Right renal cortex interstitium (tissue), 3 donors: ENCODE measurements at regions not wholly inside any gene's neighbourhood (a gene's known extent, or its start where the extent isn't known, plus 50 kb on each side); places are given as distances from the start of the nearest gene placed in this dataset.
A peak's percentile ranks its signal among the peaks of the same experiment; 100 is the strongest.
"Not testable (repeated sequence)": the region's sequence is repeated elsewhere in the genome, so short reads cannot be mapped to it uniquely, and the experiment has no call there.

ENCODE experiments used
- DNase-seq, 3 donors: peaks; one replicate each; pipeline ENCODE4 v3.0.0-alpha.2; 2013; ENCODE audit warnings: low read depth in 3 of 3, low spot score in 2 of 3

DNA sequence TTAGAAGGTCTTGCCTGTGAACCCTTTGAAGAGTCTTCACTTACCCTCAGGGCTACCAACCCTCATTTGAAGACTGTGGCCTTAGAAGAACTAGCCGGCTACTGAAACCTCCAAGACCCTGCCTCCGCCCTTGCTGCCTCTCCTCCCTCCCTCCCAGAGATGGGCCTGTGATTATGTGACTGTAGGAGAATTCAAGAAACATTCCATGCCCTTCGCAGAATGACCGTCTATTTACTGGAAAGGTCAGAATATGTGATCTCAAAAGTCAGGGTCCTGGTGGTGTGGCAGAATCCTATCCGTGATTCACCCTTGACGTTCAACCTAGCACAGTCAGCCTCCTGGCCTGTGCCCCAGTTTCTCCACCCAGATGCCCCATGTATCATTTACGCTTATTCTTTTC is 109.6 kb downstream of the CTNND1 start:
- no peak for DNase-seq

DNA sequence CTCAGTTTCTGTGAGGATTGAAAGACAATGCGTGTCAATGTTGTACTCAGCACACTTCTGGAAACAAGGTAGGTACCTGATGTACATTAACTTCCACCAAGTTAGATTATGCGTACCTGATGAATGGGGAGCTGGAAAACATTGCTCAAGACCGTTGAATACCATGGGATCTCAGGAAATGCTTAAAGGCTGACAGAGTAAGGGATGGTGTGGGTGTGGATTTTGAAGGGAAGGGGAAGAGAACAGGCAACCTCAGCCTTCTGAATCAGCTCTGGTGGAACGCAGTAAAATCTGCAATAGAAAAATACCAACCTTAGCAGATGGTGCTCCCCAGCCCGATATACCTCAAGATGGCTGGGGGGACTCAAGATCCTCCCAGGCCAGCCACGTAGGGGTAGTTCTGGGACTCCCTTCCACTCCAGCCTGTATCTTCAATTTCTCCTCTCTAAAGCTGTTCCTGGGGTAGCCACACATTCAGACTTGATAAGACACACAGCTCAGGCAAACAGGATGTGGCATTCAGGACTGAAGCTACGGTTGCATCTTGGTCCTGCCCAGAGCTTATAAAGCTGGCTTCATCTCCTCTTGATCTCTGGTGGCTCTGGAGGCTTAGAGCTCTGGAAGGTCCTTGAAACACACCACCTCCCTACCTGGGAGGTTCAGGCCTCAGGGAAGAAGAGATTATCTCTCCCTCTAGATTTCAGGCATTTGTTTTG is 111.8 kb downstream of the CTNND1 start:
- no peak for DNase-seq

DNA sequence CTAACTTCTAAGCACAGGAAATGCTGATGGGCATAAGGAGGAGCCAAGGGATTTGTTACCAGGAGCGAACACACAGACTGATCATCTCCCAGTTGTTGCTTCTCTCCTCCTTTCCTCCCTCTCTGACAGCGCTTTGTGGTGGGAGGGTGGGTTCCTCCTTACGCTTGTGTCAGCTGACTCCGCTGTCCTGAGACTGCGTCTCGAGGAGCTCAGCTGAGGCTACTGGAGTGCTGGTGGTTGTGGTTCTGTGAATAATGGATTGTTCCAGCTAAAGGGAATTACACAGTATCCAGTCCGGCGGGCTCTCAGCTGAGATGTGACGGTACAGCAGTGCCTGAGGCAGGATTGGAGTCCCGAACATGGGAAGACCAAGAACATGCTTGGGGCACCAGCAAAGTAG is 113.4 kb downstream of the CTNND1 start:
- no peak for DNase-seq

DNA sequence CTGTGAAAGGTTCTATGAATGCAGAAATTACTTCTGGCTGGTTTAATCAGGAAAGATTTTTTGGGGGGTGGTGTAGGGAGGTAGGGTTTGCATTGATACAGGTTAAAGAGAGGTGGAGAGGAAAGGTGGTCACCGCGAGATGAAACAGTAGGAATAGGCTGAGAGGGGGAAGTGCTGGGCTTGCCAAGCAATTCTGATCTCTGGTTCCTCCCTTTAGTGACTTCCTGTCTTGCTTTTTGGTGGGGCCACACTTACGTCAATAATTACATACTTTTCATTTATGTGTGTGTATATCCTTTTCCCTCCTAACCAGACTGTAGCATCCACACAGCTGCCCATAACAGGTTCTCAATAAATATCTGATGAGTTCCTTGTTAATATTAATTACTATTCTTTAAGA is 120.0 kb downstream of the CTNND1 start:
- no peak for DNase-seq

DNA sequence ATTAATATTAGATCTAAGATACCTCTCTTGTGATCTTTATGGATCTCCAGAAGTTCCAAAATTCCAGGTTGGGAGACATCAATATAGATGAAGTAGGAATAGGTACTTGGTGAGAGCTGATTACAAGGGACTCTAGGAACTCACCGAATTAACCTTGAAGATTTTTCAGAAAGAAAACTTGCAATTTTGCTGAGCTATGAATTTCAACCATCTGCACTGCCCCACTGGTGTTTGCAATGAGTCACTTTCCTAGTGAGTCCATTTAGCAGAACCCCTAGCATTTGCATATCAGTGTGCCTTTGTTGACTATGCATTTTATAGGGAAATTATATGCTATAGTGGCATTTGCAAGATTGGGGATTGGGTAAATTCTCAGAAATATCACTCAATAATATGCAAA is 122.0 kb downstream of the CTNND1 start:
- no peak for DNase-seq

DNA sequence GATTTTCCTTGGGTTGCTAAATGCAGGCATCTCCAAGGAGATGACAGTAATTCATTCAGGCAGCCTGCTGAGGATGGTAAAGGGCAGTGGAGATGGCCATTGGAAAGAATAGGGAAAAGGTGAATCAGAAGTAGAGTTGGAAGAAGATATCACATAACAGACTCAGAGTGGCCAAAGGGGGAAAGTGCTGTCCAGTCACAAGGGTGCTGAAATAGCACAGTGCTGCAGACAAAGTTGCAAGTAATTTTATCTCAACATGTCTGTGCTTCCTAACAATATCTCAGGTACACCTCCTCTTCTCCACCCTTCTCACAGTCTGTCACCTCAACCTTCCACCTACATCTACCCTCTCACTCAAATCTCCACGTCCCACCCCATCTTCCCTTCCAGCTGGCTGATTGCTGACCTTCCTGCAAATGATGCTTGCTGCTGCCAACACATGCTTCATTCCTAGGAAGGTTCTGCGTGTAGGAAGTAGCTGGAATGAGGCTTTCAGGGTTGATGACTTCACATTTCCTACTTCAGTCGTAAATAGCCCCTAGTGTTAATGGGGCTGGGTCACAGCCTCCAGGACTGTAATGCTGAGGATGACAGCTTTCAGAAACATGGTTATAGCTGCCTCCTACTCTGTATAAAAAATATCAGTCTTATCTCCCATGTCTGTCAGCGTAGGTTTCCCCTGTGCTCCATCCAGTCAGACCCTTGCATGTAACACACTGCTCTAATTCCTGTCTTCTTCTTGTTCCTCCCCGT is 123.9 kb downstream of the CTNND1 start:
- DNase-seq = peak in 2 of 3 donors; percentile 3 to 24

DNA sequence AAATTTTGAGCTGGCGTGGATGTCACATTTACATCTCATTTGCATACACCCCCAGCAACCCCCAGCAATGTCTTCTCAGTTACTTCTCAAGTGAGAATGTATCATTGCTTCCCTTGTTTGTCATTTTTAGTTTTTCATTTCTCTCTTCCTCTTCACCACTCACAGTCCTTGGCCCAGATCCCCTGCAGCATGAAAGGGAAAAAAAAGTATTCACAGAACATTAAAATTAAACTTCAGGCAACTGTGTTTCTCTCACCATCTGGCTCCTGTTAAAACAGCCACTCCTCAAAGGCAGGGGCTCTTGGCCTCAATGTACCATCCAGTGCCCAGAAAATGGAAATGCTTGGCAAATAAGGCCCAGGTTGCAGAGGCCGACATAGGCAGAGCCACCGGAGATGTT is 126.8 kb downstream of the CTNND1 start:
- DNase-seq = no peak

DNA sequence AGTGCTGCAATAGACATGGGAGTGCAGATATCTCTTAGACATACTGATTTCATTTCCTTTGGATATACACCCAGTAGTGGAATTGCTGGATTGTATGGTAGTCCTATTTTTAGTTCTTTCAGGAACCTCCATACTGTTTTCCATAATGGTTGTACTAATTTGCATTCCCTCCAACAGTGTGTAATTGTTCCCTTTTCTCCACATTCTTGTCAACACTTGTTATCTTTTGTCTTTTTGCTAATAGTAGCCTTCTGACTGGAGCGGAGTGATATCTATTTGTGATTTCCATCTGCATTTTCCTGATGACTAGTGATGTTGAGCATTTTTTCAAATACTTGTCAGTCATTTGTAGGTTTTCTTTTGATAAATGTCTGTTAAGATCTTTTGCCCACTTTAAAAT is 128.9 kb downstream of the CTNND1 start:
- DNase-seq = no peak

DNA sequence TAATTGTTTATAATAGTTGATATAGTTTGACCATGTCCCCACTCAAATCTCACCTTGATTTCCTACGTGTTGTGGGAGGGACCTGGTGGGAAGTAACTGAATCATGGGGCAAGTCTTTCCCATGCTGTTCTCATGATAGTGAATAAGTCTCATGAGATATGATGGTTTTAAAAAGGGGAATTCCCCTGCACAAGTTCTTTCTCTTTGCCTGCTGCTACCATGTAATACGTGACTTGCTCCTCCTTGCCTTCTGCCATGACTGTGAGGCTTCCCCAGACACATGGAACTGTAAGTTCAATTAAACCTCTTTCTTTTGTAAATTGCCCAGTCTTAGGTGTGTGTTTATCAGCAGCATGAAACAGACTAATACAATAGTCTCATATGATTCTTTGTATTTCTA is 130.5 kb upstream of the OR9Q1 start:
- DNase-seq = not testable (repeated sequence)

DNA sequence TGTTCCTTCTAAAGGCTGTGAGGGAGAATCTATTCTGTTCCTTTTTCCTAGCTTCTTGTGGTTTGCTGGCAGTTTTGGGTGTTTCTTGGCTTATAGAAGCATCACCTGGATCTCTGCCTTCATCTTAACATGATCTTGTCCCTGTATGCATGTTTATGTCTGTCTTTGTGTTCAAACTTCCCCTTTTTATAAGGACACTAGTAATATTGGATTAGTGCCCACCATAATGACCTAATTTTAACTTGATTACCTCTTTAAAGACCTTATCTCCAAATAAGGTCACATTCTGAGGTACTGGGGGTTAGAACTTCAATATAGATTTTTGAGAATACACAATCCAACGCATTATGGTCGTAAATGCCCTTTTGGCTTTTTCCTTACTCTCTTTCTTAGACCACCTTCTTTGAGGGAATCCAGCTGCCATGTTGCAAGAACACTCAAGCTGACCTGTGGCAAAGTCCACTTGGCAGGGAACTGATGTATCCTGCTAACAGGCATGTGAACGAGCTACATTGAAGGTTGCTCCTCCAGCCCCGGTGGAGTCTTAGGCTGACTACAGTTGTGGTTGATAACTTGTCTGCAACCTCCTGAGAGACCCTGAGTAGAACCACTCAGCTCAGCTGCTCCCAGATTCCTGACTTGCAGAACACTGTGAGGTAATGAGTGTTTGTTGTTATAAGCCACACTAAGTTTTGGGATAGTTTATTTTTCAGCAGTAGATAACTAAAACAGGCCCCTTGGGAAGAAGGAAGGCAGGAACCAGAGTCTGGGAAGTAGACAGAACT is 127.1 kb upstream of the OR9Q1 start:
- no peak for DNase-seq

DNA sequence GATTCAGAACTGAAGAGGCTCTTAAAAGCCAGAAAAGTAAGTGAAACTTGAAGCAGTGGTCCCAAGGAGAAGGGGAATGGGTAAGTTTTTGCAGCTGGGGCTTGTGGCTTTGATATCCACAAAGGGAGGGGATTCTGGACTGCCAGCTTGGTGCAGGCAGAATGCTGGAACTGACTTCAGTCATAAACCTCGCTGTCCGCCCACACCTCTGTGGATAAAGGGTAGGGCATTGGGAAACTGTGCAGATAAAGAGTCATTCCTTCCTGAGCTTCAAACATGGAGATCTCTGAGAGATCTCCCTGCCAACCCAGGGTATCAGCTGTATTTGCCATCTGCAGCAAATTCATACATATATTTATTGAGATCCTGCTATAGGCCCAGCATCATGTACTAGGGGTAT is 124.3 kb upstream of the OR9Q1 start:
- no peak for DNase-seq

DNA sequence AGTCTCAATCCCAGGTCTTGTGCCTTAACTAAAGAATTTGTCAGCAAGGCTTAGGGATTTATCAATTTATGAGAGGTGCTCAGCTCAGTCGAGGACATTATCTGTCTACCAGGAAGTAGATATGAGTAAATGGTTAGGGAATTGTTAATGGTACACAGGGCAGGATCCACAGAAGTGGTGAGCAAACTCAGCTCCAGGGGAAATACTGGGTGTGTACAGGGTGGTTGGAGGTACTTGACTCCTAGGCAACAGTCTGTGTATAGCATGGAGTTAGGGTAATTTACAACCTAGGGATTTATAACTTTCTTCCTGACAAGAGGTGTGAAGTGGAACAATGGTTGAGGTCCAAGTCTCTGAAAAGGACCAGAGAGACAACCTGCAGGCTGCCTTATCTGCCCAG is 123.4 kb upstream of the OR9Q1 start:
- no peak for DNase-seq

DNA sequence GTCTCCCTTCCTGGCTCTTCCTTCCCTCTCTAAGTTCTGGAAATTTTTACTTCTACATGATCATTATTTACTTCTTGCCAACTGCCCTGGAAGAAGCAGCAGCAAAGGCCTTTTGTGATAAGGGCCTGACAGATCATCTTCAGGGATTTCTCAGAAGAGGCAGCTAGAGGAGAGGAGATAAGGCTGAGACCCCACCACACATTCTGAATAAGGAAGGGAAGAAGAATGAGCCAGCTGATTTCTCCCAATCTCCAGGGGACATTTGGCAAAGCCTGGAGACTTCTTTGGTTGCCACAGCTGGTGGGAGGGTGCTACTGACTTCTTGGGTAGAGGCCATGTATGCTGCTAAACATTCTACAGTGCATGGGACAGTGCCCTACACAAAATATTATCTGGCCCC is 122.4 kb upstream of the OR9Q1 start:
- no peak for DNase-seq

DNA sequence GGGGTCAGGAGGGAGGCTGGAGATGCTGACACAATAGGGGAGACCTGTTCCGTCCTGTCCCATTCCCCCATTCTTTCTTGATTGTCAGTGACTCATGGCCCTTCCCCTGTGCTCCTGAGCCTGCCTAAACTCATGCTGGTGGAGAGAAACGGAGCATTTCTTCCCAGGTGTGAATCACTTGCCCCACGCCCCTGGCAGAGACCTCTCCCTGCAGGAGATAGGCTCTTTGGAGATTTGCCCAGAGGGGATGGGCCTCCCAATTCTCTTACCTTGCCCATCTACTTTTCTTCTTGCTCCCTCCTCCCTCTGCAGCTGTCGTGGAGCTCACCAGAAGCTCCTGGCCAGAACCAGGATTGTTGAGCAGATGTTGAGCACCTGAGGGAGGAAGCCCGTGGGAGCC is 121.9 kb upstream of the OR9Q1 start:
- DNase-seq = no peak

DNA sequence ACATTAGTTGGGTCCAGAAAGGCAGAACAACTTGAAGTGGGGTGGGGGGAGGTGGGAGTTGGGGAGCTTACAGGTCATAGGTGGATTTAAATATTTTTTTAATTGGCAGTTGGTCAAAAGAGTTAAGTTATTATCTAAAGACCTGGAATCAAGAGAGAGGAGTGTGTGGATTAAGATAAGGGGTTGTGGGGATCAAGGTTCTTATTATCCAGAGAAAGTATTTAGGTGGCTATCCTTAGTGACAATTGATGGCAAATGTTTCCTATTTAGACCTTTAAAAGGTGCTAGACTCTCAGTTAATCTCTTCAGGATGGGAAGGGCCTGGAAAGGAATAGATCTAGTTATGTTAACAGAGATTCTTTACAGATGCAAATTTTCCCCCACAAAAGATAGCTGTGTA is 120.7 kb upstream of the OR9Q1 start:
- no peak for DNase-seq

DNA sequence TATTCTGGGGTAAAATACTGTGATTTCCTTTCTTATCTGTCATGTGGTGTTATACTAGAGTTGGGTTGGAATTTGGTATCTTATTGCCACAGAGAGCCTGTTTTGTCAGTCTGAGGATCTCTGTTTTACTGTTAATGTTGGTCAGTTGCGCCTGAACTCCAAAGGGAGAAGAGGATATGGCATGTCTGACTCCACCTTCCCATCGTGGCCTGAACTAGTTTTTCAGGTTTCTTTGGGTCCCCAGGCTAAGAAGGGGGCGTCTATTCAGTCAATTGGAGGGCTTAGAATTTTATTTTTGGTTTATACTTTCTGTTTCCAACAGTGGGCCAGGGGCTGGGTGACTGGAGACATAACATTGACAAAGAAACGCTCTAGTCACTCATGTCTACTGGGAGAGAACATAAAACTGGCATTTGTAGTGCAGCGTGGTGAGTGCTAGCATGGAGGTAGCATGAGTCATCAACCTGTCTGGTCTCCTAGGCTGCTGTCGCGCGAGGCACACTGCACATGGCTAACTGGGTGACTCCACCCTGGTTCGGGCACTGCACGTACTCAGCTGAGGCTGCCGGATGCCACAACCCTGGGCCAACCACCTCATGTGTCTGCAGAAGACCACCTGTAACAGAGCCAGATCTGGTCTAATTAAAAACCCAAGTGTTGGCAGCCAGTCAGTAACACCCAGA is 120.1 kb upstream of the OR9Q1 start:
- DNase-seq = no peak

DNA sequence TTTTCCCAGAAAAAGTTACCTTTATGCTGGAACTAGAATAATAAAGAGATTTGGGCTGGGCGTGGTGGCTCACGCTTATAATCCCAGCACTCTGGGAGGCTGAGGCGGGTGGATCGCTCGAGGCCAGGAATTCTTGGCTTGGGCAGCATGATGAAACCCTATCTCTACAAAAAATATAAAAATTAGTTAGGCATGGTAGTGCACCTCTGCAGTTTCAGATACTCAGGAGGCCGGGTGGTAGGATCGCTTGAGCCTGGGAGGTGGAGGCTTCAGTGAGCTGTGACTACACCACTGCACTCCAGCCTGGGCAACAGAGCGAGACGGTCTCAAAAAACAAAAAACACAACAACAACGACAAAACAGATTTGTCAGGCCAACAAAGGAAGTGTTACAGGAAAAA is 119.3 kb upstream of the OR9Q1 start:
- DNase-seq = no peak

DNA sequence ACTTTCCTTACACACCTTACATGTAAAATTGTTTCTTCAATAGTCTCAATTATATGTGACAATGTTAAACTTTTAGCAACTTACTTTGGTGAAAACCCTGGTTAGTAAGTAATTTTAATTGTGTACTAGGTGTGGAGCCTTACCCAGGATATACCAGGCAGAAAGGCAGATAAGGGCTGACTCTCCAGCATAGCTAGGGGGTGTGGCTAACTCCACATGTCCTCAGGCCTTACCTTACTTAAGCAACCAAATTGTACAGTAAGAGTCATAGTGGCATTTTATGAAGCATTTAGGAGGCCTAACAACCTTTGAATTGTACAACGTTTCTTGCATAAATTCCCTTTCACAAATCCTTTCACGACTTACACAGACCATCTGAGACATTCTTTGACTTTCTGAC is 118.2 kb upstream of the OR9Q1 start:
- no peak for DNase-seq

DNA sequence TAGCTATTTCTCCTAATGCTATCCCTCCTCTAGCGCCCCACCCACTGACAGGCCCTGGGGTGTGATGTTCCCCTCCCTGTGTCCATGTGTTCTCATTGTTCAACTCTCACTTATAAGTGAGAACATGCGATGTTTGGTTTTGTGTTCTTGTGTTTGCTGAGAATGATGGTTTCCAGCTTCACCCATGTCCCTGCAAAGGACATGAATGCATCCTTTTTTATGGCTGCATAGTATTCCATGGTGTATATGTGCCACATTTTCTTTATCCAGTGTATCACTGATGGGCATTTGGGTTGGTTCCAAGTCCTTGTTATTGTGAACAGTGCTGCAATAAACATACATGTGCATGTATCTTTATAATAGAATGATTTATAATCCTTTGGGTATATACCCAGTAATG is 115.3 kb upstream of the OR9Q1 start:
- not testable (repeated sequence) for DNase-seq

DNA sequence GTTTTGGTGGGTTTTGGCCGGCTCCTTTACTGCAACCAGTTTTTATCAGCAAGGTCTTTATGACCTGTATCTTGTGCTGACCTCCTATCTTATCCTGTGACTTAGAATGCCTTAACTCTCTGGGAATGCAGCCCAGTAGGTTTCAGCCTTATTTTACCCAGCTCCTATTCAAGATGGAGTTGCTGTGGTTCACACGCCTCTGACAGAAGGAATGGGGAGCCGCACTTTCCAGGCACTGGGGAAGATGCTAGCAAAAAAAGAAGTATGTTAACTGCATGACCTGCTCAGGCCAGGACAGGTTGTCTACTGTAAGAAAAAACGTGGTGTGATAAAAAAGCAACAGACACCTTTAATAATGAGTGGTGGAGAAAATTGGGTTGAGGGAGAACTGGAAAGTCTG is 112.2 kb upstream of the OR9Q1 start:
- DNase-seq = not testable (repeated sequence)
